H9 (cell line): ENCODE measurements at regions not wholly inside any gene's neighbourhood (a gene's known extent, or its start where the extent isn't known, plus 50 kb on each side); places are given as distances from the start of the nearest gene placed in this dataset.

Experiments used
- DNase-seq: peaks from one replicate; pipeline ENCODE4 v3.0.0-alpha.2; 2017
- H2AFZ ChIP-seq: one replicate; pipeline ENCODE4 v1.6.1; 2013; ENCODE audit warnings: mild to moderate bottlenecking, low read length, control low read depth, moderate library complexity
- H2AK5ac ChIP-seq: 2 replicates; pipeline ENCODE4 v1.6.1; 2013; ENCODE audit warnings: low read length, control low read depth, mixed read lengths; ENCODE audit not compliant: insufficient read length
- H2BK120ac ChIP-seq: one replicate; pipeline ENCODE4 v1.6.1; 2013; ENCODE audit warnings: low read depth, mild to moderate bottlenecking, low read length, control low read depth, inconsistent platforms; ENCODE audit not compliant: poor library complexity, severe bottlenecking
- H2BK12ac ChIP-seq: 2 replicates; pipeline ENCODE4 v1.6.1; 2013; ENCODE audit warnings: low read length, control low read depth, mixed read lengths, low read depth; ENCODE audit not compliant: insufficient read length
- H2BK15ac ChIP-seq: 2 replicates; pipeline ENCODE4 v1.6.1; 2013; ENCODE audit warnings: low read depth, low read length, control low read depth
- H2BK20ac ChIP-seq: one replicate; pipeline ENCODE4 v1.6.1; 2013; ENCODE audit warnings: low read depth, mild to moderate bottlenecking, low read length, control low read depth, inconsistent platforms; ENCODE audit not compliant: poor library complexity, severe bottlenecking
- H2BK5ac ChIP-seq: 2 replicates; pipeline ENCODE4 v1.6.1; 2013; ENCODE audit warnings: low read length, control low read depth, mixed read lengths; ENCODE audit not compliant: insufficient read length
- H3K14ac ChIP-seq: 2 replicates; pipeline ENCODE4 v1.6.1; 2013; ENCODE audit warnings: low read length, control low read depth; ENCODE audit not compliant: insufficient read depth
- H3K18ac ChIP-seq: 2 replicates; pipeline ENCODE4 v1.6.1; 2013; ENCODE audit warnings: low read depth, mild to moderate bottlenecking, mixed read lengths, low read length, control low read depth; ENCODE audit not compliant: insufficient read length
- H3K23ac ChIP-seq: 2 replicates; pipeline ENCODE4 v1.6.1; 2013; ENCODE audit warnings: low read length, control low read depth, mixed read lengths, low read depth; ENCODE audit not compliant: insufficient read length
- H3K23me2 ChIP-seq: 2 replicates; pipeline ENCODE4 v1.6.1; 2013; ENCODE audit warnings: low read depth, mild to moderate bottlenecking, mixed read lengths, low read length, control low read depth; ENCODE audit not compliant: insufficient read length, poor library complexity, severe bottlenecking
- H3K27ac ChIP-seq: 2 replicates; pipeline ENCODE4 v1.5.1; 2013; ENCODE audit warnings: low read length, control low read depth, mixed read lengths, low read depth; ENCODE audit not compliant: insufficient read length
- H3K27me3 ChIP-seq: 2 replicates; pipeline ENCODE4 v1.6.1; 2013; ENCODE audit warnings: low read length, control low read depth, inconsistent platforms; ENCODE audit not compliant: insufficient read depth
- H3K4ac ChIP-seq: 2 replicates; pipeline ENCODE4 v1.6.1; 2013; ENCODE audit warnings: low read depth, mild to moderate bottlenecking, control low read depth, inconsistent platforms, low read length, moderate library complexity
- H3K4me1 ChIP-seq: 2 replicates; pipeline ENCODE4 v1.6.1; 2013; ENCODE audit warnings: low read length, control low read depth, inconsistent platforms; ENCODE audit not compliant: insufficient read depth
- H3K4me2 ChIP-seq: 2 replicates; pipeline ENCODE4 v1.6.1; 2013; ENCODE audit warnings: low read length, control low read depth, mixed read lengths; ENCODE audit not compliant: insufficient read length, insufficient read depth
- H3K56ac ChIP-seq: 2 replicates; pipeline ENCODE4 v1.6.1; 2013; ENCODE audit warnings: low read depth, mild to moderate bottlenecking, mixed read lengths, low read length, control low read depth; ENCODE audit not compliant: insufficient read length
- H3K79me1 ChIP-seq: 2 replicates; pipeline ENCODE4 v1.6.1; 2013; ENCODE audit warnings: low read depth, mild to moderate bottlenecking, moderate library complexity, low read length, control low read depth, inconsistent platforms; ENCODE audit not compliant: insufficient read depth, poor library complexity, severe bottlenecking
- H3K79me2 ChIP-seq: 2 replicates; pipeline ENCODE4 v1.6.1; 2013; ENCODE audit warnings: low read length, control low read depth, inconsistent platforms; ENCODE audit not compliant: insufficient read depth
- H3K9ac ChIP-seq: 2 replicates; pipeline ENCODE4 v1.6.1; 2013; ENCODE audit warnings: low read length, control low read depth, mixed read lengths; ENCODE audit not compliant: insufficient read length; ENCODE audit errors: extremely low read depth
- H3K9me3 ChIP-seq: one replicate; pipeline ENCODE4 v1.6.1; 2013; ENCODE audit warnings: low read depth, low read length, inconsistent platforms; ENCODE audit not compliant: control insufficient read depth
- H3T11ph ChIP-seq: one replicate; pipeline ENCODE4 v1.6.1; 2013; ENCODE audit warnings: mild to moderate bottlenecking, low read length, control low read depth, inconsistent platforms
- H4K20me1 ChIP-seq: one replicate; pipeline ENCODE4 v1.6.1; 2013; ENCODE audit not compliant: control insufficient read depth, insufficient read length, insufficient read depth
- H4K5ac ChIP-seq: 2 replicates; pipeline ENCODE4 v1.6.1; 2013; ENCODE audit warnings: low read depth, mild to moderate bottlenecking, mixed read lengths, low read length, control low read depth; ENCODE audit not compliant: insufficient read length
- H4K8ac ChIP-seq: replicated peaks from 2 replicates; pipeline ENCODE4 v1.6.1; 2013; ENCODE audit warnings: low read length, control low read depth, mixed read lengths, low read depth; ENCODE audit not compliant: insufficient read length
- H4K91ac ChIP-seq: 2 replicates; pipeline ENCODE4 v1.6.1; 2013; ENCODE audit warnings: low read depth, mild to moderate bottlenecking, moderate library complexity, mixed read lengths, low read length, control low read depth; ENCODE audit not compliant: insufficient read length
- H3K27ac Mint-ChIP-seq, 3 experiments: 2 replicates in 2 of 3; 3 replicates in 1 of 3; pipeline ENCODE4 v1.8.0; 2020 to 2021; ENCODE audit warnings: mixed read lengths in 3 of 3, mild to moderate bottlenecking in 1 of 3, moderate library complexity in 1 of 3
- H3K27me3 Mint-ChIP-seq: 2 replicates; pipeline ENCODE4 v1.8.0; 2021; ENCODE audit warnings: low read depth, mild to moderate bottlenecking, moderate library complexity, mixed read lengths
- H3K36me3 Mint-ChIP-seq, 3 experiments: 2 replicates in 2 of 3; 3 replicates in 1 of 3; pipeline ENCODE4 v1.8.0; 2020 to 2021; ENCODE audit warnings: low read depth in 3 of 3, mixed read lengths in 3 of 3; ENCODE audit not compliant: insufficient read depth in 1 of 3
- H3K4me1 Mint-ChIP-seq, 2 experiments: 2 replicates each; pipeline ENCODE4 v1.8.0; 2020; ENCODE audit warnings: mixed read lengths in 2 of 2
- H3K4me3 Mint-ChIP-seq, 2 experiments: 2 replicates in 1 of 2; 3 replicates in 1 of 2; pipeline ENCODE4 v1.8.0; 2020 to 2021; ENCODE audit warnings: mild to moderate bottlenecking in 2 of 2, mixed read lengths in 2 of 2, moderate library complexity in 1 of 2
- H3K9me3 Mint-ChIP-seq, 2 experiments: 2 replicates in 1 of 2; 3 replicates in 1 of 2; pipeline ENCODE4 v1.8.0; 2020; ENCODE audit warnings: mild to moderate bottlenecking in 2 of 2, mixed read lengths in 2 of 2, moderate library complexity in 1 of 2
- WGBS: extraction: QIAGEN DNeasy Blood & Tissue Kit; methylation state at CpG from one replicate; pipeline ENCODE4 v1.1.7; 2013; ENCODE audit warnings: missing lambda C conversion rate, low lambda C conversion rate, mixed read lengths; ENCODE audit not compliant: insufficient read length; ENCODE audit errors: extremely low coverage; 5-methylcytosine and 5-hydroxymethylcytosine counted together
- TF ChIP-seq, protein P1 (sequence below): fragments of 200-600 bp; sonication (generic); conservative IDR thresholded peaks from 3 replicates; pipeline ENCODE4 v1.8.0; 2021; ENCODE audit warnings: antibody characterized with exemption, mild to moderate bottlenecking

DNA sequence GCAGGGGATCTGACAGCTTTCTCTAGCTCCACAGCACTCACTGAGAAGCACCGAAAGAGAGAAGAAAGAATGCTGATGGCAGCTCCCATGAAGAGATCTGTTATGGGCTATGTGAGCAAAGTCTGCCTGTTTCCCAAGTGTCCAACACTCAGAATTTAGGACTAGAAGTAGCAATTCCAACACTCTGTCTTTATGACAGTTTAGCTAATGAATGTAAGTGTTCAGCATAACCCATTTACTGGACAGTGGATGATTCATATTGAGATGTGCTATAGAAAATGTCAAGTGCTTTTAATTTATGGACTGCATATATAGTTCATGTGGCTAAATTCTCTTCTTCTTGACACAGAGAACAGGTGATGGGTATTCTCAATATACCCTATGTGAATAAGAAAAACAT is 683.1 kb upstream of the ZNF608 start:
- Histone ChIP-seq H3K23ac (no peak overlapping the region), H3K14ac (no peak overlapping the region), H3K4me1 (no peaks in the 10 kb centered on the region), H3K9ac (no peak overlapping the region), H4K91ac (no peak overlapping the region), H3K56ac (no peak overlapping the region), H2BK20ac (no peak overlapping the region), H4K5ac (no peak overlapping the region), H3K4me2 (no peak overlapping the region), H4K20me1 (no peaks in the 10 kb centered on the region), H3K27ac (no peak overlapping the region), H4K8ac (no peak overlapping the region), H2BK12ac (no peak overlapping the region), H2AFZ (no peak overlapping the region), H3K27me3 (no peaks in the 10 kb centered on the region), H3K18ac (no peak overlapping the region), H2BK5ac (no peak overlapping the region), H3K79me2 (no peaks in the 10 kb centered on the region), H2AK5ac (no peak overlapping the region), H3K79me1 (no peaks in the 10 kb centered on the region), H2BK15ac (no peak overlapping the region), H3K9me3 (no peaks in the 10 kb centered on the region), H3K23me2 (no peaks in the 10 kb centered on the region), H2BK120ac (no peak overlapping the region), H3K4ac (no peak overlapping the region), H3T11ph (no peak overlapping the region)
- Mint-ChIP-seq H3K4me3 (no peak overlapping the region), H3K27me3 (no peaks in the 10 kb centered on the region), H3K27ac (no peak overlapping the region), H3K36me3 (no peaks in the 10 kb centered on the region), H3K9me3 (peaks cover 2 to 5% of the 10 kb centered on the region in 2 experiments; a peak in 2 of 5 replicates), H3K4me1 (peaks cover 4 to 8% of the 10 kb centered on the region in 2 experiments)
- TF ChIP-seq, protein P1, sequence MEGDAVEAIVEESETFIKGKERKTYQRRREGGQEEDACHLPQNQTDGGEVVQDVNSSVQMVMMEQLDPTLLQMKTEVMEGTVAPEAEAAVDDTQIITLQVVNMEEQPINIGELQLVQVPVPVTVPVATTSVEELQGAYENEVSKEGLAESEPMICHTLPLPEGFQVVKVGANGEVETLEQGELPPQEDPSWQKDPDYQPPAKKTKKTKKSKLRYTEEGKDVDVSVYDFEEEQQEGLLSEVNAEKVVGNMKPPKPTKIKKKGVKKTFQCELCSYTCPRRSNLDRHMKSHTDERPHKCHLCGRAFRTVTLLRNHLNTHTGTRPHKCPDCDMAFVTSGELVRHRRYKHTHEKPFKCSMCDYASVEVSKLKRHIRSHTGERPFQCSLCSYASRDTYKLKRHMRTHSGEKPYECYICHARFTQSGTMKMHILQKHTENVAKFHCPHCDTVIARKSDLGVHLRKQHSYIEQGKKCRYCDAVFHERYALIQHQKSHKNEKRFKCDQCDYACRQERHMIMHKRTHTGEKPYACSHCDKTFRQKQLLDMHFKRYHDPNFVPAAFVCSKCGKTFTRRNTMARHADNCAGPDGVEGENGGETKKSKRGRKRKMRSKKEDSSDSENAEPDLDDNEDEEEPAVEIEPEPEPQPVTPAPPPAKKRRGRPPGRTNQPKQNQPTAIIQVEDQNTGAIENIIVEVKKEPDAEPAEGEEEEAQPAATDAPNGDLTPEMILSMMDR = no peak
- no peak for DNase-seq
- no CpG with 5 or more reads among the region's 1 CpG for WGBS
